IPS DF 19.7 (cell line): ENCODE measurements at regions not wholly inside any gene's neighbourhood (a gene's known extent, or its start where the extent isn't known, plus 50 kb on each side); places are given as distances from the start of the nearest gene placed in this dataset.

Source experiments
- DNase-seq: peaks from one replicate; pipeline ENCODE4 v3.0.0-alpha.2; 2013; ENCODE audit warnings: low read depth, low spot score

DNA sequence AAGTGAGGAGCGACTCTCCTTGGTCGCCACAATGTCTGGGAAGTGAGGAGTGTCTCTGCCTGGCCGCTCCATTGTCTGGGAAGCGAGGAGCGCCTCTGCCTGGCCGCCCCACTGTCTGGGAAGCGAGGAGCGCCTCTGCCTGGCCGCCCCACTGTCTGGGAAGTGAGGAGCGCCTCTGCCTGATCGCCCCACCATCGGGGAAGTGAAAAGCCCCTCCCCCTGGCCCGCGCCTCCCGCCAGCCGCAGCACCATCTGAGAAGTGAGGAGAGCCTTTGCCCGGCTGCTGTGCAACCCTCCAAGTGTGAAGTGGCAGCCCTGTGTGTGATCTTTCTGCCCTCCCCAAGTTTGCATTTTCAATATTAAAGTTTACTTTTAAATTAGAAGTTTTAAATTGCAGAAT is 95.0 kb upstream of the PPP2R5A start:
- no peak for DNase-seq

DNA sequence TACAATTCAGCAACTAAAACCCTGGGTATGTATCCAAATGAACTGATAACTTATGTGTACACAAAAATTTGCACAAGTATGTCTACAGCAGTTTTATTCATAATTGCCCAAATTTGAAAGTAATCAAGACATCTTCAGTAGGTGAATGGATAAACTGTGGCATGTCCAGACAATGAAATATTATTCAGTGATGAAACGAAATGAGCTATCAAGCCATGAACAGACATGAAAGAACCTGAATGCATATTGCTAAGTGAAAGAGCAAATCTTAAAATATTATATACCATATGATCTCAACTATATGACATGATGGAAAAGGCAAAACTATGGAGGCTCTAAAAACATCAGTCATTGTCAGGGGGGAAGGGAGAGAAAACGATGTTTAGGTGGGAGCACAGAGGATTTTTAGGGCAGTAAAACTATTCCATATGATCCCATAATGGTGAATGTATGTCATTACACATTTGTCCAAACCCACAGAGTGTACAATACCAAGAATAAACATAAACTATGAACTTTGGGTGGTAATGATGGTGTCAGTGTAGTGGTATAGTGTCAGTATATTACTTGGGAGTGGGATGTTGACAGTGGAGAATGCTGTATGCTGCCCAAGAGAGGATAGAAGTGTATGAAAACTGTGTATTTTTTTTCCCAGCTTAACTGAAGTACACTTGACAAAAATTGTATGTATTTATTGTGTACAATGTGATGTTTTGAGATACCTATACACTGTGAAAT is 92.8 kb upstream of the PPP2R5A start:
- DNase-seq, result no peak

DNA sequence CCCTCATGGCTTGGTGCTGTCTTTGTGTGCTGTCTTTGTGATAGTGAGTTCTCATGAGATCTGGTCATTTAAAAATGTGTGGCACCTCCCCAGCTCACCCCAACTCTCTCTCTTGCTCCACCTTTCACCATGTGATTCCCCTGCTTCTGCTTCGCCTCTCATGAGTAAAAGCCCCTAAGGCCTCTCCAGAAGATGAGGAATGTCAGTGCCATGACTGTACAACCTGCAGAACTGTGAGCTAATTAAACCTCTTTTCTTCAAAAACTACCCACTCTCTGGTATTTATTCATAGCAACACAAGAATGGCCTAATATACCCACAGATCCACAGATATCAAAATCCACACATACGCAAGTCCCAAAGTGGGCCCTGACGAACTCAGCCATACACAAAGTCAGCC is 88.9 kb upstream of the PPP2R5A start:
- no peak for DNase-seq

DNA sequence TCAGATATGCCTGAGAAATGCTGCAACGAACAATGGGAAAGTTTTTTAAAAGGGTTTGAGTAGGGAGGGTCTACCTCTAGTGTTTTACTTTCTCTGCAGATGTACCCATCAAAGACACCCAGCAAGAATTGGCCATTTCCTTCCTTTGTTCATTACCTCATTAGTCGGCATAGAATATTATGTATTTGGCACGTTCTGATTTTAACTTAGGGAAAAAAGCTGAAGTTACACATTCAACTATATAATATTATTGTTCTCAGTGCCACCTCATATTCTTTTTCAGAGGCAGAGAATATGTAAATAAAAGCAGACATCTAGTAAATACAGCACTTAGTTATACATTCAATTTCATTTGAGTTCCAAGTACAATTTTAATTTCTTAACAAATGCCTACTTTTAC is 83.7 kb upstream of the PPP2R5A start:
- DNase-seq, result no peak

DNA sequence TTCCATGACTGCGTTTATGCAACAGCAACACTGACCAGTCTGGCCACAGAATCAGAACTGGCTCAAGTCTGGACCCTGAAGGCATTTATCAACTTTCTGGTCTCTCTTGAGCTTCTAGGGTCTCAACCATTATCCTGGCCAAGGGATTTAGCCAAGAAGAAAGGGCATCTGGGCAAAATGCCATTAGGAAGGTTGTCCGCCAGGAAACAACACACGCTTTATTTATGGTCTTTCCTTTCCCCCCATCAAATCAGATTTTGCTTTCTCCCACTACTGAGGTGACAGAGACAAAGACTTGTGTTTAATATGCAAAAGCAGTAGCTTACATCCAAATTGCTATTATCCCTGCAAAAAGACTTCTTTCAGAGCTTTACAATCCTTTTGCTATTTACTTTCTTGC is 81.6 kb upstream of the PPP2R5A start:
- DNase-seq, result no peak

GRCh38 chr1:212205006-212205405 is 80.2 kb upstream of the PPP2R5A start:
- DNase-seq, result no peak

GRCh38 chr1:212205843-212206242 is 79.4 kb upstream of the PPP2R5A start:
- no peak for DNase-seq

DNA sequence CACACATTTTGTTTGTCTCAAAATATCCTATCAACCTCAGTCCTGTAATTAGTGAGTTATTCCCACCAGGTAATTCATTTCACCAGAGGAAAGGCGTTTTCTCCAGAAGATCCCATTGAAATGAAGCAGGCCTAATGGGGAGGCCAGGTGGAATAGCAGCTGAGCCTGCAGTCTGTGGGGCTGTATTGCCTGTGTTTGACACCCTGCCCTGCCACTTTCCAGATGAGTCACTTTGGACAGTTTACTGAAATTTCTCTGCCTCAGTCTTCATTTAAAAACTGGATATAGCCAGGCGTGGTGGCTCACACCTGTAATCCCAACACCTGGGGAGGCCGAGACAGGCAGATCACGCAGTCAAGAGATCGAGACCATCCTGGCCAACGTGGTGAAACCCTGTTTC is 78.1 kb upstream of the PPP2R5A start:
- DNase-seq, result no peak

- no peak for DNase-seq
Observed at GRCh38 chr1:212207822-212208520, 77.2 kb upstream of the PPP2R5A start.

- no peak for DNase-seq
Observed at GRCh38 chr1:212208978-212209644, 76.1 kb upstream of the PPP2R5A start.

GRCh38 chr1:212211371-212211770 is 73.8 kb upstream of the PPP2R5A start:
- DNase-seq, result no peak

DNA sequence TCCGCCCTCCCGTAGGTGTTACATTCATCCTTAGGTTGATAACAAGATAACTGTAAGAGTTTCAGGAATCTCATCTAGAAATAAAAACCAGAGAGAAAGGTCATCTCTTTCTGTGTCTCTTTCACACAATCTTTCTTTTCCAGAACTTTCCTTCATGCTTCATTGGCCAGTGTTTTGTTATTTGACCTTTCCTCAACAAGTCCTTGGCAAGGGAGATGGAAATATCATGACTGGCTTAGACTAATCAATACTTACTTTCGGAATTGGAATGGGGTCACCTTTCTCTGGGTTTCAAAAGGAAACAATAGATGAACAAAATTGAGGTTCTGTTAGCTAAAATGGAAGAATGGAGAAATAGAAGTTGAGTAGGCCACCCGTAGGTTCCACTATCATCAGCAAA is 72.9 kb upstream of the PPP2R5A start:
- no peak for DNase-seq

DNA sequence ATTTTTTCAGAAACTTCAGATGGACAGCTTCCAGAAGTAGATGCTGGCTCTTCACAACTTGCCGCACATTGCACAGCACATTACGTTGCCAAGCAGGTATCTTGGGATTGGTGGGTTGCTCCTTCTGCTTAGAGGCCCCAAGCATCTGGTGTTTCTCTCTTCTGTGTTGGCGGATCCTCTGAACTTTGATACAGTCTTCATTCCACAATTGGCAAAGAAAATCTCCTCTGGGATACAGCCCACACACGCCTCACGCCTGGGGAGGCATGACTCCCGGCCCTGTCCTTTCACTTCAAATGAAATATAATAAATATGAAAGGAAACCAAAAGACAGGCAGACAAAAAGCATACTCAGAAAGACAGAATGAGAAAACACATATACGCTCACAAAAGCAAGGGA is 72.3 kb upstream of the PPP2R5A start:
- no peak for DNase-seq

DNA sequence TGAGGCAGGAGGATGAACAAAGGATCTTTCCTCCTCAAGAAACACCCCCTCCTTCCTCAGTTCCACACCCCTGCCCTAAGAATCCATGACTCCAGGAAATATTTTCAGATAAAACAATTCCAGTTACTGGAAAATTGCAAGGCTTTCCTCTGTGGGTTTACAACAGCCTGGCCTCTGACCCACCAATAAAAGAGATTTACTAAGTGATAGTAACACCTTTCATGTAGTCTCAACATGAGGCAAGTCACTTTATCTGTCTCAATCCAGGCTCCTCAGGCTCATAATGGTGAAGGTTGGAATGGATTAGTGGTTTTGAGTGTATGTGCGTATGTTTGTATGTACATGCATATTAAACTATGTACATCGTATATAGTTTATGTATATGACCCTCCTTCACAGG is 71.4 kb upstream of the PPP2R5A start:
- DNase-seq, result no peak

- DNase-seq, result no peak
Observed at GRCh38 chr1:212214325-212214724, 70.9 kb upstream of the PPP2R5A start.

GRCh38 chr1:212215910-212216309 is 69.3 kb upstream of the PPP2R5A start:
- no peak for DNase-seq

GRCh38 chr1:212217633-212218032 is 67.6 kb upstream of the PPP2R5A start:
- DNase-seq, result no peak

DNA sequence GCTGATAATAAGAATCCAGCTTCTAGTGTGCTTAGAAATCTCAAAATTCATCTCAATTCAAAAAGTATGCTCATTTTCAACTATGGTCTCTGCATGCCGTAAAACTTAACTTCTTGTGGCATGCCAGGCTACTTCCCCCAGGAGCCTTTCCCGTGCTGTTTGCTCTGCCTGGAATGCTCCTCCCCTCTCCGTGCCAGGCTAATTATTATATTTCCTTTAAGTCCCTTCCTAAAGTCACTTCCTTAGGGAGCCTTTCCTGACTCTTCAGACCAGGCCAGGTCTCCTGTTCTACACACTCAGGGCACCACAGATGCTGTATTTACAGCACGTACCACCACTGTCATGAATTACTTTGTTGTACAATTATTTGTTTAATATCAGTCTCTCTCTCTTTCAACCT is 67.1 kb upstream of the PPP2R5A start:
- no peak for DNase-seq

GRCh38 chr1:212218911-212219310 is 66.3 kb upstream of the PPP2R5A start:
- DNase-seq, result no peak

DNA sequence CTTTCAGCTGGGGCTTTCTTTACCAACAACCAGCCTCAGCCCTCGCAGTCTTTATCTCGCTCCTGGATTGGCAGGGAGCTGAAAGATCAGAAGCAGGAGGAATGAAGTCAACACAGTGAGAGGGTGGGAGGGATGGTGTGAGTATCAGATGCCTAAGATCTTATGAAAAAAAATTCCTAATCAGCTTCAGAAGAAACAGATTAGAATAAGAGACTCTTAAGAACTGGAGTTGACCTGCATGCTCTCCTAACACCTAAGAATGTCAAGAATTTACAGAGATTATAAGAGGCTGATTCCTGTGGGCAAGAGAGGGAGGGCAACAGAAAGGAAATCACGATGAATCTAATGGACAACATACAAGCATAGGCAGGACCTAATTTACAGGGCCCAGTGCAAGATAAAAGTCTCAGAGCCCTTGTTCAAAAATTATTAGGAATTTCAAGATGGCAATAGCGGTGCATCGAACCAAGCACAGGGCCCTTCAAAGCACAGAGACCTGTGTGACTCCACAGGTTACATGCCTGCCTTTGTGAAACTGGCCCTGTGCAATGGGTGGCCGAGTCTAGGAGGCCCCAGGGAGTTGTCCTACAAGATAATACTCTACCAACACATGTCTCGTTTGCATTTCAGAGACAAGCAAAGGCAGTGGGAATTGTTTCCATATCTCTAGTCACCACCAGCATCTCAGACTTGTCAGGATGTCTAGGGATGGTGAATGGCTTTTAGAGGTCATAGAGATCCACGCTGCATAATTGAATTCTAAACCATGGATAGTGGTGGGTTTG is 65.3 kb upstream of the PPP2R5A start:
- DNase-seq, result peak; percentile 5

DNA sequence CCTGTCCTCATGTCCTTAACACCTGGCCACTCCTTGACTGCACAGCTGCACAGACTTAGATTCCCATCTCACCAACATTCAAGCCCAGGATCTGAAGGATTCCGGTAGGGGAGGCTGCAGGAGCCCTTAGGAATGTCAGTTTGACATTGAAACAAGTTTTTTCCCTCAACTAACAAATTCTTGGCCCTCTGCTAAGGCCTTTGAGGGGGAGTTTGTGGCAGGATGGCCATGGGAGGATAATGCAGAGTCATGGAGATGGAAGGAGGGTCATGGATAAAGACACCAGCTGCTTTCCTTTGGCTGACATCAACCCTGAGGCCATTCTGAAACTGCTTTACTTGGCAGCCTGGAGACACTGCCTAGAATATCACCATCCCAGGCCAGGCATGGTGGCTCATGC is 63.4 kb upstream of the PPP2R5A start:
- DNase-seq, result no peak

- no peak for DNase-seq
Observed at GRCh38 chr1:212224102-212224501, 61.1 kb upstream of the PPP2R5A start.
